Ascending aorta (tissue), 2 donors: ENCODE measurements at regions not wholly inside any gene's neighbourhood (a gene's known extent, or its start where the extent isn't known, plus 50 kb on each side); places are given as distances from the start of the nearest gene placed in this dataset.

Experiments used
- DNase-seq, 2 donors: peaks; one replicate each; pipeline ENCODE4 v3.0.0-alpha.2; 2019; ENCODE audit warnings: low spot score in 2 of 2
- H3K27ac ChIP-seq, 2 donors: fragments of 200-600 bp; sonication (generic); one replicate each; pipeline ENCODE4 v1.5.1; 2016 to 2017; ENCODE audit warnings: mild to moderate bottlenecking in 1 of 2
- H3K27me3 ChIP-seq: fragments of 200-600 bp; sonication (generic); one replicate; pipeline ENCODE4 v1.5.1; 2017
- H3K36me3 ChIP-seq, 2 donors: fragments of 200-600 bp; sonication (generic); one replicate each; pipeline ENCODE4 v1.5.1; 2016
- H3K4me1 ChIP-seq, 2 donors: fragments of 200-600 bp; sonication (generic); one replicate each; pipeline ENCODE4 v1.5.1; 2016 to 2017; ENCODE audit warnings: mild to moderate bottlenecking in 1 of 2
- H3K4me3 ChIP-seq, 2 donors: fragments of 200-600 bp; sonication (generic); one replicate each; pipeline ENCODE4 v1.5.1; 2016 to 2017; ENCODE audit warnings: mild to moderate bottlenecking in 1 of 2
- H3K9me3 ChIP-seq, 2 donors: fragments of 200-600 bp; sonication (generic); one replicate each; pipeline ENCODE4 v1.5.1; 2016
- intact Hi-C: fragments of 100-400 bp; cut with DNase I; formaldehyde crosslinking; loops from one replicate; pipeline ENCODE4 v1.15.1; 2023
- TF ChIP-seq, protein P1 (sequence below), 3 experiments: fragments of 200-600 bp in 2 of 3; fragments of 450-650 bp in 1 of 3; sonication (generic) in 2 of 3; IDR thresholded peaks; one replicate each; pipeline ENCODE4 v1.5.1; 2016 to 2019; ENCODE audit warnings: antibody characterized with exemption in 3 of 3, mild to moderate bottlenecking in 1 of 3, moderate library complexity in 1 of 3

- no peak for DNase-seq
- Histone ChIP-seq H3K9me3 (peaks cover 4 to 15% of the 10 kb centered on the region in 2 donors), H3K4me1 (no peaks in the 10 kb centered on the region), H3K27ac (no peak overlapping the region), H3K36me3 (no peaks in the 10 kb centered on the region), H3K27me3 (no peaks in the 10 kb centered on the region), H3K4me3 (no peak overlapping the region)
- intact Hi-C loops, result no loop called here
- TF ChIP-seq, protein P1, sequence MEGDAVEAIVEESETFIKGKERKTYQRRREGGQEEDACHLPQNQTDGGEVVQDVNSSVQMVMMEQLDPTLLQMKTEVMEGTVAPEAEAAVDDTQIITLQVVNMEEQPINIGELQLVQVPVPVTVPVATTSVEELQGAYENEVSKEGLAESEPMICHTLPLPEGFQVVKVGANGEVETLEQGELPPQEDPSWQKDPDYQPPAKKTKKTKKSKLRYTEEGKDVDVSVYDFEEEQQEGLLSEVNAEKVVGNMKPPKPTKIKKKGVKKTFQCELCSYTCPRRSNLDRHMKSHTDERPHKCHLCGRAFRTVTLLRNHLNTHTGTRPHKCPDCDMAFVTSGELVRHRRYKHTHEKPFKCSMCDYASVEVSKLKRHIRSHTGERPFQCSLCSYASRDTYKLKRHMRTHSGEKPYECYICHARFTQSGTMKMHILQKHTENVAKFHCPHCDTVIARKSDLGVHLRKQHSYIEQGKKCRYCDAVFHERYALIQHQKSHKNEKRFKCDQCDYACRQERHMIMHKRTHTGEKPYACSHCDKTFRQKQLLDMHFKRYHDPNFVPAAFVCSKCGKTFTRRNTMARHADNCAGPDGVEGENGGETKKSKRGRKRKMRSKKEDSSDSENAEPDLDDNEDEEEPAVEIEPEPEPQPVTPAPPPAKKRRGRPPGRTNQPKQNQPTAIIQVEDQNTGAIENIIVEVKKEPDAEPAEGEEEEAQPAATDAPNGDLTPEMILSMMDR (IDR thresholded peaks at IDR 0.05), result no peak
These were observed 62.8 kb upstream of the PAXBP1 start for GRCh38 chr21:32834211-32834915.

GRCh38 chr21:32834916-32835235 is 63.3 kb upstream of the PAXBP1 start:
- no peak for DNase-seq
- H3K27me3 ChIP-seq, result no peaks in the 10 kb centered on the region
- intact Hi-C loops, result no loop called here
- H3K36me3 ChIP-seq, result no peaks in the 10 kb centered on the region
- no peak overlapping the region for H3K27ac ChIP-seq
- H3K4me3 ChIP-seq, result no peak overlapping the region
- H3K9me3 ChIP-seq, result peaks cover 4 to 15% of the 10 kb centered on the region in 2 donors
- H3K4me1 ChIP-seq, result no peaks in the 10 kb centered on the region
- TF ChIP-seq, protein P1 (IDR thresholded peaks at IDR 0.05), result no peak

DNA sequence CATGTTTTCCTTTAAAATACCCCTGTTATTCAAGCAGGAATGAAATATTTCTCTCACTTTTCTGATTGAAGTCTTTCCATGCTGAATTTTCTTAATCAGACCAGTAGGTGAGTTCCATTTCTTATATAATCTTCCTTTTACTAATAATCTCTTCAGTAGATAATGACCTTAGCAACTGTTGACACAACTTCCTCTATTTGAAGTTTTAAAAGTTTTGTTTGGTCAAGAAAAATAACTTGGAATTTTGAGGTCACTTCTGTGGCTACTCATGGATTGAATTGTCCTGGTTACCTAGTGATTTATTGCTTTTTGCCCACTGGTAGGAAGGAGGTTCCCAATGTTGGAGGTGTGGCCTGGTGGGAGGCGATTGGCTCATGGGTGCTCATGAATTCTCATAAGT is 70.6 kb upstream of the PAXBP1 start:
- H3K9me3 ChIP-seq, result peaks cover 0 to 2% of the 10 kb centered on the region in 2 donors
- TF ChIP-seq, protein P1 (IDR thresholded peaks at IDR 0.05), result no peak
- no peaks in the 10 kb centered on the region for H3K4me1 ChIP-seq
- no peaks in the 10 kb centered on the region for H3K27me3 ChIP-seq
- no peak for DNase-seq
- no peak overlapping the region for H3K4me3 ChIP-seq
- H3K27ac ChIP-seq, result no peak overlapping the region
- intact Hi-C loops, result no loop called here
- no peaks in the 10 kb centered on the region for H3K36me3 ChIP-seq

DNA sequence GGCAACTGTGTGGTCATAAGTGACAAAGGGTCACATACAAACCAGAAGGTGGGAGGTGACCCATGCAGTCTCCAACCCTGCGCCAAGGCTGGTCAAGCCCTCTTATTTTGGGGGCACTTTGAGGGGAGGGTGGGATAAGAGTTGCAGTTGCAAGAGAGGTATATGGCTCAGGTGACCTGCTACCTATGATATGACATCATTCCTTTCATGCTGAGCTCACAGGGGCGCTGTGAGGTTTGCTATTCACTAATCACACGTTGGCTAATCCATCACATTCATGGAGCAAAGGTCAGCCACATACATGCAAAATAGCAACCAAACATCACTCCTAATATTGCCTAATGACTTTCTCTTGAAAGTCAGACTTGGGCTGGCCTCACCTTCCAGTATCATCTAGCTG is 72.0 kb upstream of the PAXBP1 start:
- intact Hi-C loops, result no loop called here
- DNase-seq, result no peak
- TF ChIP-seq, protein P1 (IDR thresholded peaks at IDR 0.05), result no peak
- no peak overlapping the region for H3K27ac ChIP-seq
- no peaks in the 10 kb centered on the region for H3K4me1 ChIP-seq
- H3K9me3 ChIP-seq, result no peaks in the 10 kb centered on the region
- no peaks in the 10 kb centered on the region for H3K27me3 ChIP-seq
- no peaks in the 10 kb centered on the region for H3K36me3 ChIP-seq
- no peak overlapping the region for H3K4me3 ChIP-seq

GRCh38 chr21:32844076-32844475 is 72.5 kb upstream of the PAXBP1 start:
- TF ChIP-seq, protein P1 (IDR thresholded peaks at IDR 0.05), result no peak
- H3K27me3 ChIP-seq, result no peaks in the 10 kb centered on the region
- no peaks in the 10 kb centered on the region for H3K36me3 ChIP-seq
- DNase-seq, result no peak
- no peaks in the 10 kb centered on the region for H3K4me1 ChIP-seq
- intact Hi-C loops, result no loop called here
- no peaks in the 10 kb centered on the region for H3K9me3 ChIP-seq
- H3K4me3 ChIP-seq, result no peak overlapping the region
- no peak overlapping the region for H3K27ac ChIP-seq
